Right lung (tissue), 2 donors: ENCODE measurements at regions not wholly inside any gene's neighbourhood (a gene's known extent, or its start where the extent isn't known, plus 50 kb on each side); places are given as distances from the start of the nearest gene placed in this dataset.

Experiments
- DNase-seq, 2 donors: peaks; one replicate each; pipeline ENCODE4 v3.0.0-alpha.2; 2013

DNA sequence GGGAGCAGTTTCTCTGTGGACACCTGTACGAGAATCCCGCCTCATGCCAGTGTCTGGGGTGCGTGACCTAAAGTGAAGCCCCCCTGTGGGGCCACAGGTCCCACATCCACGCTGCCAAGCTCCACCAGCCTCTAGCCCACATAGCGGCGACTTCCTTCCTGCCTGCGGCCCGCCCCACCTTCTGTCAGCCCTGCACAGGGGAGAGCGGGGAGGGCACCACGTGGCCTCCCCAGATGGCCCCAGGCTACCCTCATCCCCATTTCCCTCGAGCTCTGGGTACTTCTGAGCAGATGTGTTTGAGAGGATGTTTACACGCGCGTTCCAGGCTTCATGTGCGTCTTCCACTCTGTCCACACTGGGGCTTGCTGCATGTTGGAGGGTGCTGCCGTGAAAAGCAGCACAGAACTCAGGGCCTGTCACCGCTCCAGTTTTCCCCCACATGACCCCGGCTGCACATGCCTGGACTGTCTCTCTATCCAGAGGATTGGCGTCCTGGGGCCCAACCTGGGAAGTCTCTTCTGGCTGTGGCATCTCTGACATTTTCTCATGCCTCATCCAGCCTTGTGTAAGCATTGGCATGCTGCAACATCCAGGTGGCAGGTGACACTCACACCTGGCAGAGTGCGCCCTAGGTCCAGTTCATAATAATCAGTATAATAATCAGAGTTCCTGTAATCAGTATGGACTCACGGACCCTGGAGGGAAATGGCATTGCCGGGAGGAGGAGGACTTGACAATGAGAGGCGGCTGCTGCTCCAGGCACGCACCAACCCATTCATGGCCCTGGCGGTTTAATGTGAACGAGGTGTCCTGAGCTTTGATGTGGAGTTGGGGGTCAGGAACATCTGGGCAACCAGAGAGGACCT is 146.3 kb upstream of the TWIST2 start:
- no peak for DNase-seq

DNA sequence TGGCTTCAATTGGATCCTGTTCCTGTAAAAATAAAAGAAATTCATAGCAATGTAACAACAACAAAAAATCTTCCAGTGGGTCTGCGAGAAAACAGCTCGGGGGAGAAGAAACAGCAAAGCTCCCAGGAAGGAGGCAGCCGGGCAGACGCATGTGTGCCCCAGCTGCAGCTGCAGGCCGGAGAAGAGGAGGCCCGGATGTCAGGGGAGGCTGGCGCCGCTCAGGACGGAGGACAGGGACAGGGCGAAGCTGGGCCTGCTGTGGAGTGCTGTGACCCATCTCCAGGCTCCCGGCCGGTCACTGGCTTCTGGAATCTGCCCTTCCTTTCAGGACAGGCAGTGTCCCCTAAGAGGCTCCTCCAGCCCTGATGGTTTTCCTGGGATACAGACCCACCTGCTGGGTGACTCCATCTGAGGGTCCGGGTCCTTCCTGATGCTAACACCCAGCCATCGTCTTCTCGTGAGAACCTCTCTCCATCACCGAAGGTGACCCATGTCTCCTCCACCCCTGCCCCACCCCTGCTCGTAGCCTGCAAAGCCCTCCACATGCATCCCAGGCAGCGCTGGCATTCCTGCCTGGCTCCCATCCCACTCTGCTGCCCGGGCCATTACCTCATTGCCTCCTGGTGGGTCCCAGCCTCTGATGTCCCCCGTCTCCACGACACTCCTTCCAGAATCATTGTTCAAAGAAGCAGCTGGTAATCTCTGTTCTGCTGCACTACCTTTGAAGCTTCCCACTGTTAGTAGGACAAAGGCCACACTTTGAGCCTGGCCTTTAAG is 145.4 kb upstream of the TWIST2 start:
- no peak for DNase-seq

DNA sequence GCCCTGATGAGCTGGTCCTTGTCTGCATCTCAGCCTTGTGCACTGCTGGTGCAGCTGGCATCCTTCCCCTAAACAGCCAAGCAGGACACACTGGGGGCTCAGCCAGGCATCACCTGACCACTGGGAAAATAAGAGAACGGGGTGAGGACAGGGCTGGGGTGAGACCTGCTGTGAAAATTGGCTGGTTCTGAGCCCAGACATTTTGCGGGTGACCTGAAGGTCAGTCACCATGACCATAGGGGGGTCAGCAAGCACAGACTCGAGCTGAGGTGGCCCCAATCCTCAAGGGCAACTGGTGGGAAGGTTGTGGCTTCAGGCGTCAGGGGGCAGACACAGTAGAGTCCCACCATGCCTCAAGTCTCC is 144.9 kb upstream of the TWIST2 start:
- DNase-seq: no peak

DNA sequence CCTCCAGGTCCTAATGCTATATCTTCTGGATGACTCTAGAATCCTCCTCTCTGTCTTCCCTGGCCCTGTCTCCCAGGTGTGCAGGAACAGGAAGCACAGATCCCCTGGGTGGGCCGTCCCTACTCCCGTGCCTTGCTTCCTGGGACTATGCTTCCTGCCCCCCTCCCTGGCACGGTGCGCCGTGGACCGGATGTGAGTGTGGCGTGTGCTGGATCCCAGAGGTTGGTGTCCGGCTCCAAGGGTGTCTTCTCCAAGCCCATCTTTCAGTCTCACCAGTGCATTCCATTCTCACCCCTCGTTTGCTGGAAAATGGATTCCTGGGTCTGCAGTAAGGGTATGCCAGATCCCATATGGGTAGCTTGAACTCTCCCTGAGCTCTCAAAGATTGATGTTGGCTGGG is 144.4 kb upstream of the TWIST2 start:
- DNase-seq: no peak

DNA sequence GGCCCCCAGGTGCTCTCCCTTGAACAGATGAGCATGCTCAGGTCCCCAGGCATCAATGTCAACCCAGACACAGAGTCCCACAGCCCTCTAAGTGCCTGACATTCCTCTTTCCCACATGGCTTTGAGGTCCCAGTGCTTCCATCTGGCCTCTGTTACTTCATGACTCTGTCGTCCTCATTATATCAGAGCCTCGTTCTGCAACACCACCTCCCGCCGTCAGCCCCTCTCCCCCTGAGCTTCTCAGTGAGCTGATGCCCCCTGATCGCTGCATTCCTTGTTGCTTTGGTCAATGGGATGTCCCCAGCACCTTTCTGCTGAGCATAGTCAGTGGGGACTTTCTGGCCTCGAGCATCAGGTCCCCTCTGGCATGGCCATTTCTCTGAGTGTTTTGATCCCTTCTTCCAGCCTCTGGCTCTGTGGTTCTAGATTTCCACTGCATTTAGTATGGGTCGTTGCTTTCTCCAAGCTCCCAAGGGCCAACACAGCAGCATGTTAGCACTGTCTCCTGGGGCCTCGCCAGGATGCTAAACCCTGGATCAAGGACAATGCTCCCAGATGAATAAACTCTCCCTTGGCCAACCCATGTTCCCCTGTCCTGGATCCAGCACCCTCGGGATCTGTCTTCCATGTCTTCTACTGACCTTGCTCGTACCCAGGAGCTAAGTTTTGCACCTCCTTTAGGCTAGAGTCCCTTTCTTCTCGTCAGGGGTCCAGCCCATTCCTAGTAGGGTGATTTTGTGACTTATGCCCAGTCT is 143.2 kb upstream of the TWIST2 start:
- no peak for DNase-seq

DNA sequence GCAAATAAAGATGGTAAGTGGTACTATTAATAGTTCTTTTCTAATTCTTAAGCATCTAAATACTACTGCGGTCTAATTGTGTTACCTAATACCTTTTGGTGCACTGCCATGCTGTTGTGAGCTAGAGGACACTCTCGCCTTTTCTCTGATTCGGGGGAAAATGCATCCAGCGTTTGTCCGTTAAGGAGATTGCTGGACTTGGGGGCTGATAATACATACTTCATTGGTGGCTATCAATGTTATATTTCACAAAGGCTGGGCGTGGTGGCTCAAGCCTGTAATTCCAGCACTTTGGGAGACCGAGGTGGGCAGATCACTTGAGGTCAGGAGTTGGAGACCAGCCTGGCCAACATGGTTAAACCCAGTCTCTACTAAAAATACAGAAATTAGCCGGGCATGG is 141.7 kb upstream of the TWIST2 start:
- DNase-seq: no peak

DNA sequence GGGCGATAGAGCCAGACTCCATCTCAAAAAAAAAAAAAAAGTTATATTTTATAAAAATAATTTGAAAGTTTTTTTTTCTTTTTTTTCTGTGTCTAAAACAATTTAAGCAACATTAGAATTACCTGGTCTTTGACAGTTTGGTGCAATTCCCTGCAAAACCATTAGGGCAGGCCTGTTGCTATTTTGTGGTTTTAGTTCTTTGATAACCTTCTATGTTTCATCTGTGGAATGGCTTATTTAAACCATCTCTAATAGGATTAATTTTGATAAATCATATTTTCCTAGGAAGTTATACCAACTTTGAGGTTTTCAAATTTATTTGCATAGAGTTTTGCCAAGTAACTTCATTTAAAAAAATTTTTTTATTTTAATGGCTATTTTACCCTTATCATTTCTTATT is 141.2 kb upstream of the TWIST2 start:
- no peak for DNase-seq

DNA sequence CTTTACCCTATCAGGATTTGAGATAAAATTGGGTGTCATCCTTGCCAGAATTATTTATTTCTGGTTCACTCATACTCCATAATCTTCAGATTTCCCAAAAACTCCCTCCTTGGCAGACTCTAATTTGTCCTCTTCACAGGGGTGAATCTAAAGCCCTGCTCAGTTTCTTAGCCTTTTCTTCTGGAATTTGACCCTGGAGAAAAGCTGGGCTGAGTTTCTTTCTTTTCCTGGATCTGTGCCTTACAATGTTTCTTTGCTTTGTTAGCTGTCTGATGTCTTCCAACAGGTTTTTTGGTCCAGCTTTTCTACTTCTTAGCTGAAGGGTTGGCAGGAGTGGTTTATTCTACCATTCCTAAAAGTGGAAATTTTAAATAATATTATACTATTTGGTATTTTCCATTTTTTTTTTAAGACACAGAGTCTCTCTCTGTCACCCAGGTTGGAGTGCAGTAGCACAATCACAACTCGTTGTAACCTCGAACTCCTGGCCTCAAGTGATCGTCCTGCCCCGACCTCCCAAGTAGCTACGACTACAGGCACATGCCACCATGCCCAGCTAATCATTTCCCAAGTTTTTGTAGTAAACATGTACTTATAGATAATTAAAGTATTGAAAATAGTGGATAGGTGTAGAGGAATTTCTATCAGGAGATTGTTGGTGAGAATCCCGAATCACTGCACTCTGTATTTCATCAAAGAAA is 138.4 kb upstream of the TWIST2 start:
- DNase-seq: no peak

DNA sequence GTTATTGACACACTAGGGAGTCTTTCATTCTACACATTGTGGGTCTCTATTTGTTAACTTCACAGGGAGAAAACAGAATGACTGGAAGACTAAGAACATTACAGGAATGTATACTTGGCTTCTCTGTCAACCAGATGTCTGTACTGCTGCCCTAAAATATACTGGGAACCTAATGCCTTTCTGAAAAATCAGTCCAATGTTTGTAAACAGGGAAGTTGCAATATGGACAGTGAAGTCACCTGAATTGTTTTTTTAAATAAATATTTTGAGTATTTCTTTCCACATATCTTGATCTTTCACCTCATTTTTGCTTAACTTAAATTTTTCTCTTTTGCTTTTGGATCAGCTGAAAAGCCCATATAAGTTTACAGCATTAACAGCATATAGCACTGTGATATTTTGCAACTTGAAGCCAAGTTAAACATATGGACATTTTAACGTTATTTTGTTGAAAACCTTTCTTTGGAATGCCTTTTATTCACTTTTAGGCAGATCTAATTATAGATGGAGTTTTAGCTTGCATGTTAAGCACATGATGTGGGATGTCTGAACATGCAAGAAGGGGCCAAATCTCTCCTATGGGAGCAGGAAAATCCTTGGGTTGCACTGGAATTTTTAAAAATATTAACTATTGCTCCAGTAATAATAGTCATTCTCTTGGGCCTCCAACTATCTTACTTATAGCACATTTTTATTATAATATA is 137.7 kb upstream of the TWIST2 start:
- no peak for DNase-seq

DNA sequence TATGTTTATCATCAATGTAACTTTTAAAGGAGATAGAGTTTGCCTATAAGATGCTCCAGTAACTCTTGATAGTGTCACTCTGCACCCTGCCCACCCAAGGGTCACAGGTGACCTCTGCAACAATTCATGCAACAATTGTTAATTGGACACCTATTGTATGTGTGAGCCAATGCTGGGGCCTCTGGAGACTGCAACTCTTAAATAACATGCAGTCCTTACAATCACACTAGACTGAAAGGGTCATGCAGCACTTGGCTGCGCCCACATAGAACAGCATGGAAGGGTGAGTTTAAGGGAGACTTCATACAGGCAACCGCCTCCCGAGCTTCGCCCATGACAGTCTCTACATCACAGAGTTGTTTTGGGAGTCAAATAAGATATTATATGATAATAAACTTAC is 137.1 kb upstream of the TWIST2 start:
- no peak for DNase-seq

DNA sequence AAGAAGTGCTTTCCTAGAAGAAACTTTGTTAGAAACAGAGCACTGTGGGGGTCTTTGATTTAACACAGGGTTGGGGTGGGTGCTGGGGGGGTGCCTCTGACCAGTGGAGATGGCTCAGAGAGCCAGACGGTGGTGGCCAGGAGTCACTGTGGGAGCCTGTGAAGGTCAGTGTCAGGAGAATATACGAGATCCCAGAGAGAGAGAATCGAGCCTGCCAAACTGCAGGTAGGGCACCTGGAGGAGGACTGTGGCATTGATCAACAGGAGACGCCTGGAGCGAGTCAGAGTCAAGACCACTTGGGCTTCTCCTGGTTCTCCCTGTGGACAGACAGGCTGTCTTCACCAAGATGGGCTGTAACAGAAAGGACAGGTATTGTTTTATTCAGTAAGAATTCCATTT is 136.5 kb upstream of the TWIST2 start:
- DNase-seq: no peak

DNA sequence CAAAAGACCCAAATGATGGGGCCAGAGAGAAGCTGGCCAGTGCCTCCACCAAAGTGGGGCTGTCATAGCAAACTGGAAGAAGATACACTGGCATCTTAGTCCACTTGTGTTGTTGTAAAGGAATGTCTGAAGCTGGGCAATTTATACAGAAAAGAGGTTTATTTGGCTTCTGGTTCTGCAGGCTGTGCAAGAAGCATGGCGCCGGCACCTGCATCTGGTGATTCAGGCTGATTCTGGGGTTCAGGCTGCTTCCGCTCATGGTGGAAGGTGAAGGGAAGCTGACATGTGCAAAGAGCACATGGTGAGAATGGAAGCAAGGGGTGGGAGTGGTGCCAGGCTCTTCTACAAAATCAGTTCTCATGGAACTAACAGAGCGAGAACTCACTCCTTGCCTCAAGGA is 135.9 kb upstream of the TWIST2 start:
- DNase-seq: no peak

DNA sequence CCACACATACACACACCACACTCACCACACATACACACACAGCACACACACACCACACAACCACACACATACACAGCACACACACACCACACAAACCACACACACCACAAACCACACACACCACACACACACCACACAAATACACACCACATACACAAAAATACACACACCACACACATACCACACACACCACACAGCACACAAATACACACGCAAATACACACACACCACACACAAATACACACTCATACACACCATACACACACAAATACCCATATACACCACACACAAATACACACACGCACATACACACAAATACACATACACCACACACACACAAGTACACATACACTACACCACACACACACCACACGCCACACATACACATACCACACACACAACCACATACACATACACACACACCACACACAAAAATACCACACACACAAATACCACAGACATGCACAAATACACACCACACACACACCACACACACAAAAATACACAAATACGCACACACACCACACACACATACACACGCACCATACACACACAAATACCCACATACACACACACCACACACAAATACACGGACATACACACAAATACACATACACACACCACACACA is 134.6 kb upstream of the TWIST2 start:
- DNase-seq: no peak

DNA sequence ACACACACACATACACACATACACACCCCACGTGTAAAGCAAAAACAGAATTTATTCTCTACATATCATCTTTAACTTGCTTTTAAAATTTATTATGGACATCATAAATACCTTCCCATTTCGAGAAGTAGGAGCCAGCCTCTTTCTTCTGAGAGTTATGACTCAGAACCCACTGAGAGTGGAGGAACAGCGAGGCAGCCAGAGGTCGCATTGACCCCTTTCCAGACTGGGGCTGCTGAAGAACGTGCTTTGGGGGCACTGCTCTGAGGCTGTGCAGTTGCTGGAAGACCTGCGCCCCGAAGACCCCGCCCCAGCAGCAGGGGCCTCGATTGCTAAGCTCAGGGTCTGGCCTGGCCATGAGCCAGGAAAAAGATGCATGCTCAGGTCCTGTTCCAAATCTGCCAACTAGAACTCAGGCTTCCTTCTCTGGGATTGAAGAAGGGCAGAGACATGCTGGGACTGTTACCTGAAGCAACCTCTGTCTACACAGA is 133.8 kb upstream of the TWIST2 start:
- DNase-seq: no peak

DNA sequence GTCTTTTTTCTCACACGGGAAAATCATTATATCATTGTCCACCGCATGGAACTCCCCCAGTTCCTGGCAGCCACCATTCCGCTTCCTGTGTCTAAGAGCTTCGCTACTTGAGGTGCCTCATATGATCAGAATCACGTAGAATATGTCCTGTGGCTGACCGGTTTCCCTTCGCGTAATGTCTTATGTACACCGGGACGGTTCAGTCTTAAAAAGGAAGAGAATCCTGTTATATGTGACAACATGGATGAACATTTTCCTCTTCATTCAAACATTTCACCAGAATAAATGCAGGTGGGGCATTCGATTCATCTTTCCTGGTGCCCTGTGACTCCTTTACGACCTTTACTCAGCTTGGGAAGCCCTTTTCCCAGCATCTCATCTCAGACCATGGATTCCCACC is 131.7 kb upstream of the TWIST2 start:
- no peak for DNase-seq

DNA sequence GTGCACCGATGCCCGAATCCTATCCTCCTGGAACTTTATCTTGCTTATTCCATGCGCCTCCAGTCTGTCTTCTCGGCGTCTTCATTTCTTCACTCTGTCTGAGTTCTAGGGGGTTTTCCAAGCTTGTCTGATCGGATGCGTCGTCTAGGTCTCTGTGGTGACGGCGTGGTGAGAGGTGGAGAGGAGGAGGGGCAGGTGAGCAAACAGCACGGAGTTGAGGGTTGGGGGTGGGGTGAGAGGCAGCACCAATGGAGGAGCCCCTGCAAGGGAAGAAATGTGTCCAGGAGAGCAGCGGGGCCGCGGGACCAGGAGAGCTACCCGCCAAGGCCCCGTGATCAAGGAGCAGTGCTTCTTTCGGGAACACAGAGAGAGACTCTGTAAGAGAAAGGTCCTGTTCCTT is 131.3 kb upstream of the TWIST2 start:
- no peak for DNase-seq

DNA sequence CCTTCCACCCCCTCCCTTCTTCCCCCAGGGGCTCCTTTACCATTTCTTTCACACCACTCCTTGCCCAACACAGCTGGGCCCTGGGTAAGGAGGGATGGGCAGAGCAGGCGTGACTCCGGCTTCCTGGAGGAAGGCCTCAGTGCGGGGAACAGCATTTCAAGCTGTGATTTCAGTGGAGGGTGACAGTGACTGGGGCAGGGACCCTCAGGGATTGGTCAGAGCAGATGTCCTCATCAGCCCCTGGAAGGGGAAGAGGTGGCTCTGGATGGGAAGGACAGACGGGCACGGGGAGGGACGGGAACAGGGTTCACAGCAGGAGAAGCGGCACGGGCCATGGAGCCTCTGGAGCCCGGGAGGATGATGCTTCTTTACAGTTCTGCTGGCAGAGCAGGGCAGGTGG is 130.8 kb upstream of the TWIST2 start:
- DNase-seq: no peak

DNA sequence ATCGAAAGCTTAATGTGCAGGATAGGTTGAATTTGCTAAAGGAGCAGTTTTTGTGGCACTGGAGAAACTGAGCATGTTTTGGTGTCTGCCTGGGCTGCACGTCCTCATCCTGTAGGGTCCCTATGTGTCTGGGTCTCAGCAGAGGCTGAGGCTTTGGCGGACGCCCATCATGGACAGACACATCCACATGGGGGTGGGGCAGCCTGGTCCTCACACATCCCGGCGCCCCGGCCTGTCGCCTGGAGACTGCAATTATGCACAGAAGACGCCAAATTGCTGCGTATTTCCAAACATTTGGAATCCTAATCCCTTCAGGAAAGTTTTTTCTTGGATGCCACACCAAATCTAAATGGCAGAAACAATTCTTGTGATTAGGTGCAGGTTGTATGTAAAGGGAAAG is 128.2 kb upstream of the TWIST2 start:
- DNase-seq: no peak

DNA sequence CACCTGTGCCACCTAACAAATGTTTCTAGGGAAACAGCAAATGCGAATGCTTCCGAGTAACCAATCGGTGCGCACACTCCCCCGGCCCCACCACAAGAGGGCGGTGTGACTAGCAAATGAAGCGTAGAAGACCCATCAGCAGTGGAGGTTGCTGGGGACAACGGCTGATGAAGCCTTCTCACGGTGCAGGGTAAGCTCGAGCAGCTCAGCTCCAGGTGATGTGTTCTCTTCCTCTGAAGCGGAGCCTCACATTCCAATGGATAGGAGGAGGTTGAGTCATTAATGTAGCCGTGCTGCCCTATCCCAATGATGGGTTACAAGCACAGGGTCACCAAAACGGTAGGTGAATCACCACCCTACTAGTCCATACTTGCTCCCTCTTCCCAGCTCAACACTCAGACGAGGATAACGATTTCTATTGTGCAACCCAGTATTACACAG is 127.6 kb upstream of the TWIST2 start:
- no peak for DNase-seq

DNA sequence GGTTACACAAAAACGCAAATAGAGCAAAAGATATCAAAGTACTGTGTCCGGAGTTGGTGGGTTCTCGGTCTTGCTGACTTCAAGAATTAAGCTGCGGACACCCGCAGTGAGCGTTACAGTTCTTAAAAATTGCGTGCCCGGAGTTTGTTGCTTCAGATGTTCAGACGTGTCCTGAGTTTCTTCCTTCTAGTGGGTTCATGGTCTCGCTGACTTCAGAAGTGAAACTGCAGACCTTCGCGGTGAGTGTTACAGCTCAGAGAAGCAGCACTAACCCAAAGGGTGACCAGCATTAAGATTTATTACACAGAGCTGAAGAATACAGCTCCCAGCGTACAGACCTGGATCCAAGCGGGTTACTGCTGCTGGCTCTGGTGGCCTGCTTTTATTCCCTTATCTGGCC is 125.7 kb upstream of the TWIST2 start:
- DNase-seq: no peak

DNA sequence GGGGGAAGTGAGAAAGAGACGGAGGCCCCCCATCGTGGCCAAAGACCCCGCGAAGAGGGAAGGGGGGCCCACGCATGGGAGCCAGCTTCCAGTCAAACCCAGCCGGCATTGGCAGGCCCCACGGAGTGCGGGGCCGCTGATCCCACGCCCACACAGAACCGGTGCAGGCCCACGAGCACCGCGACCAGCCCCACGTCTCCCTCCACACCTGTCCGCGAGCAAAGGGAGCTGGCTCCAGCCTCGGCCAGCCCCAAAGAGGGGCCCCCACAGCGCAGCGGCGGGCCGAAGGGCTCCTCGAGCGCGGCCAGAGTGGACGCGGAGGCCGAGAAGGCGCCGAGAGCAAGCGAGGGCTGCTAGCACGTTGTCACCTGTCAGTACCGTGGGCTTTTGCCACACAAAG is 125.0 kb upstream of the TWIST2 start:
- no peak for DNase-seq
